Trophoblast cell (in vitro differentiated cells and primary cell): ENCODE measurements at regions not wholly inside any gene's neighbourhood (a gene's known extent, or its start where the extent isn't known, plus 50 kb on each side); places are given as distances from the start of the nearest gene placed in this dataset.
"Not testable (repeated sequence)": the region's sequence is repeated elsewhere in the genome, so short reads cannot be mapped to it uniquely, and the experiment has no call there.

Experiments used
- DNase-seq, 2 donors: peaks; one replicate each; pipeline ENCODE4 v3.0.0-alpha.2; 2016
- H2AFZ ChIP-seq: 2 replicates; pipeline ENCODE4 v1.6.1; 2013; ENCODE audit warnings: low read length, moderate library complexity, mild to moderate bottlenecking; ENCODE audit not compliant: insufficient read depth, poor library complexity
- H2AK5ac ChIP-seq: 2 replicates; pipeline ENCODE4 v1.6.1; 2013; ENCODE audit warnings: mild to moderate bottlenecking, low read length
- H2BK120ac ChIP-seq: 2 replicates; pipeline ENCODE4 v1.6.1; 2013; ENCODE audit warnings: low read length, mild to moderate bottlenecking, moderate library complexity; ENCODE audit not compliant: insufficient read depth, poor library complexity
- H2BK12ac ChIP-seq: 2 replicates; pipeline ENCODE4 v1.6.1; 2013; ENCODE audit warnings: mild to moderate bottlenecking, low read length, moderate library complexity
- H2BK5ac ChIP-seq: 2 replicates; pipeline ENCODE4 v1.6.1; 2013; ENCODE audit warnings: low read length, low read depth, moderate library complexity, mild to moderate bottlenecking; ENCODE audit not compliant: poor library complexity
- H3K14ac ChIP-seq: 2 replicates; pipeline ENCODE4 v1.6.1; 2013; ENCODE audit warnings: mild to moderate bottlenecking, low read length
- H3K18ac ChIP-seq: 2 replicates; pipeline ENCODE4 v1.6.1; 2013; ENCODE audit warnings: mild to moderate bottlenecking, low read length
- H3K23ac ChIP-seq: 2 replicates; pipeline ENCODE4 v1.6.1; 2013; ENCODE audit warnings: low read length
- H3K27ac ChIP-seq: 2 replicates; pipeline ENCODE4 v1.5.1; 2013; ENCODE audit warnings: low read depth, mild to moderate bottlenecking, inconsistent platforms, low read length, moderate library complexity
- H3K27me3 ChIP-seq: 2 replicates; pipeline ENCODE4 v1.6.1; 2013; ENCODE audit warnings: inconsistent platforms, mild to moderate bottlenecking, low read length, moderate library complexity; ENCODE audit not compliant: insufficient read depth
- H3K36me3 ChIP-seq, 2 experiments: 1 replicate in 1 of 2; 2 replicates in 1 of 2; pipeline ENCODE4 v1.6.1; 2013; ENCODE audit warnings: low read length in 2 of 2, mild to moderate bottlenecking in 2 of 2, moderate library complexity in 1 of 2; ENCODE audit not compliant: insufficient read depth in 2 of 2, control insufficient read depth in 1 of 2
- H3K4ac ChIP-seq: 2 replicates; pipeline ENCODE4 v1.6.1; 2013; ENCODE audit warnings: low read depth, mild to moderate bottlenecking, low read length, moderate library complexity
- H3K4me1 ChIP-seq, 2 experiments: 1 replicate in 1 of 2; 2 replicates in 1 of 2; pipeline ENCODE4 v1.6.1; 2013; ENCODE audit warnings: low read length in 2 of 2, mild to moderate bottlenecking in 2 of 2, moderate library complexity in 1 of 2; ENCODE audit not compliant: insufficient read depth in 2 of 2, control insufficient read depth in 1 of 2
- H3K4me2 ChIP-seq: 2 replicates; pipeline ENCODE4 v1.6.1; 2013; ENCODE audit warnings: inconsistent platforms, mild to moderate bottlenecking, low read length, moderate library complexity
- H3K4me3 ChIP-seq: 2 replicates; pipeline ENCODE4 v1.5.1; 2013; ENCODE audit warnings: mild to moderate bottlenecking, low read depth, low read length, inconsistent platforms
- H3K79me1 ChIP-seq: one replicate; pipeline ENCODE4 v1.6.1; 2013; ENCODE audit warnings: low read length
- H3K79me2 ChIP-seq: 2 replicates; pipeline ENCODE4 v1.6.1; 2013; ENCODE audit warnings: low read length, mild to moderate bottlenecking; ENCODE audit not compliant: control insufficient read depth, insufficient read depth, poor library complexity
- H3K9ac ChIP-seq: 2 replicates; pipeline ENCODE4 v1.6.1; 2013; ENCODE audit warnings: mild to moderate bottlenecking, low read length
- H3K9me3 ChIP-seq: 2 replicates; pipeline ENCODE4 v1.6.1; 2013; ENCODE audit warnings: low read depth, mild to moderate bottlenecking, control low read depth, inconsistent platforms, low read length; ENCODE audit not compliant: insufficient read depth
- H4K12ac ChIP-seq: 2 replicates; pipeline ENCODE4 v1.6.1; 2013; ENCODE audit warnings: low read depth, mild to moderate bottlenecking, low read length, moderate library complexity
- H4K8ac ChIP-seq: 2 replicates; pipeline ENCODE4 v1.6.1; 2013; ENCODE audit warnings: low read depth, mild to moderate bottlenecking, low read length, moderate library complexity
- H4K91ac ChIP-seq: one replicate; pipeline ENCODE4 v1.6.1; 2013; ENCODE audit warnings: low read depth, mild to moderate bottlenecking, low read length, moderate library complexity
- WGBS: extraction: QIAGEN DNeasy Blood & Tissue Kit; methylation state at CpG from one replicate; pipeline ENCODE4 v1.1.7; 2013; ENCODE audit warnings: missing lambda C conversion rate; ENCODE audit not compliant: insufficient read length, insufficient coverage; ENCODE audit errors: extremely low coverage; 5-methylcytosine and 5-hydroxymethylcytosine counted together

- WGBS, result no CpG with 5 or more reads among the region's 2 CpGs
- no peak overlapping the region for H3K14ac ChIP-seq
- no peak overlapping the region for H3K23ac ChIP-seq
- no peaks in the 10 kb centered on the region for H3K79me1 ChIP-seq
- H3K27me3 ChIP-seq, result no peaks in the 10 kb centered on the region
- no peak for DNase-seq
- no peak overlapping the region for H2BK12ac ChIP-seq
- H4K91ac ChIP-seq, result no peak overlapping the region
- no peak overlapping the region for H3K18ac ChIP-seq
- H3K79me2 ChIP-seq, result no peaks in the 10 kb centered on the region
- H3K36me3 ChIP-seq, result no peaks in the 10 kb centered on the region
- H3K4me2 ChIP-seq, result no peak overlapping the region
- H2AK5ac ChIP-seq, result no peak overlapping the region
- H3K4me1 ChIP-seq, result no peaks in the 10 kb centered on the region
- H3K9ac ChIP-seq, result no peak overlapping the region
- H2AFZ ChIP-seq, result no peak overlapping the region
- H3K9me3 ChIP-seq, result no peaks in the 10 kb centered on the region
- H2BK120ac ChIP-seq, result no peak overlapping the region
- H3K27ac ChIP-seq, result no peak overlapping the region
- no peak overlapping the region for H3K4me3 ChIP-seq
- H4K12ac ChIP-seq, result no peak overlapping the region
- no peak overlapping the region for H2BK5ac ChIP-seq
- H4K8ac ChIP-seq, result no peak overlapping the region
- no peak overlapping the region for H3K4ac ChIP-seq
Observed at GRCh38 chr6:78799682-78800081, 67.7 kb upstream of the IRAK1BP1 start.

DNA sequence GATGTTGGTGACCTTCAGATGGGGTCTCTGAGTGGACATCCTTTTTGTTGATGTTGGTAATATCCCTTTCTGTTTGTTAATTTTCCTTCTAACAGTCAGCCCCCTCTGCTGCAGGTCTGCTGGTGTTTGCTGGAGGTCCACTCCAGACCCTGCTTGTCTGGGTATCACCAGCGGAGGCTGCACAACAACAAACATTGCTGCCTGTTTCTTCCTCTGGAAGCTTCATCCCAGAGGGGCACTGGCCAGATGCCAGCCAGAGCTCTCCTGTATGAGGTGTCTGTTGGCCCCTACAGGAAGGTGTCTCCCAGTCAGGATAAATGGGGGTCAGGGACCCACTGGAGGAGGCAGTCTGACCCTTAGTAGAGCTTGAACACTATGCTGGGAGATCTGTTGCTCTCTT, 60.6 kb upstream of the IRAK1BP1 start:
- DNase-seq, H3K18ac ChIP-seq, H3K9me3 ChIP-seq, H3K36me3 ChIP-seq, H3K14ac ChIP-seq, H2BK120ac ChIP-seq, H2AK5ac ChIP-seq, H3K4me1 ChIP-seq, H4K91ac ChIP-seq, H3K79me2 ChIP-seq, H3K9ac ChIP-seq, H4K12ac ChIP-seq, H3K27ac ChIP-seq, H3K27me3 ChIP-seq, H4K8ac ChIP-seq, H3K4me3 ChIP-seq, H2BK5ac ChIP-seq, H3K79me1 ChIP-seq, H2BK12ac ChIP-seq, H2AFZ ChIP-seq, H3K4ac ChIP-seq, H3K23ac ChIP-seq, H3K4me2 ChIP-seq: not testable (repeated sequence)
- no CpG with 5 or more reads among the region's 1 CpG for WGBS

DNA sequence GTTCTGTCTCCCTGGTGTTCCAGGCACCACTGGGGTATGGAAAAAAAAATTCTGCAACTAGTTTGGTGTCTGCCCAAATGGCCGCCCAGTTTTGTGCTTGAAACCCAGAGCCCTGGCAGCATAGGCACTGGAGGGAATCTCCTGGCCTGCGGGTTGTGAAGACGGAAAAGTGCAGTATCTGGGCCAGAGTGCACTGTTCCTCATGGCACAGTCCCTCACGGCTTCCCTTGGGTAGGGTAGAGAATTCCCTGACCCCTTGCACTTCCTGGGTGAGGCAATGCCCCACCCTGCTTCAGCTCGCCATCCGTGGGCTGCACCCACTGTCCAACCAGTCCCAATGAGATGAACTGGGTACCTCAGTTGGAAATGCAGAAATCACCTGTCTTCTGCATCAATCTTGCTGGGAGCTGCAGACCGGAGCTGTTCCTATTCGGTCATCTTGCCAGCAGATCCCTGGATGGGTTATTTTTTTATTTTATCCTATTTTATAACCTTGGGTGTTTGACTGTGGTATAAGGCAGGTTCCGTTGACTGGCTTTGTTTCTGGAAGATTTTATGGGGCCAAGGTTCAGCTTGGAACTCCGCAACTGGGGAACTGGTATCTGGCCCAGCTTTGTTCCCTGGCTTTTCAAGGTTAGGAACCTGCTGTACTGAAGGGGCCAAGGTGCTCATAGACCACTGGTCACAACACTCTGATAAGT, 59.5 kb upstream of the IRAK1BP1 start:
- DNase-seq, H3K9me3 ChIP-seq, H2BK5ac ChIP-seq, H3K27ac ChIP-seq, H3K27me3 ChIP-seq, H2AK5ac ChIP-seq, H3K4me1 ChIP-seq, H3K23ac ChIP-seq, H3K18ac ChIP-seq, H3K4ac ChIP-seq, H3K79me1 ChIP-seq, H3K79me2 ChIP-seq, H3K14ac ChIP-seq, H4K8ac ChIP-seq, H2BK120ac ChIP-seq, H3K4me3 ChIP-seq, H2BK12ac ChIP-seq, H3K36me3 ChIP-seq, H3K4me2 ChIP-seq, H4K12ac ChIP-seq, H3K9ac ChIP-seq, H2AFZ ChIP-seq, H4K91ac ChIP-seq: not testable (repeated sequence)
- no CpG with 5 or more reads among the region's 10 CpGs for WGBS

DNA sequence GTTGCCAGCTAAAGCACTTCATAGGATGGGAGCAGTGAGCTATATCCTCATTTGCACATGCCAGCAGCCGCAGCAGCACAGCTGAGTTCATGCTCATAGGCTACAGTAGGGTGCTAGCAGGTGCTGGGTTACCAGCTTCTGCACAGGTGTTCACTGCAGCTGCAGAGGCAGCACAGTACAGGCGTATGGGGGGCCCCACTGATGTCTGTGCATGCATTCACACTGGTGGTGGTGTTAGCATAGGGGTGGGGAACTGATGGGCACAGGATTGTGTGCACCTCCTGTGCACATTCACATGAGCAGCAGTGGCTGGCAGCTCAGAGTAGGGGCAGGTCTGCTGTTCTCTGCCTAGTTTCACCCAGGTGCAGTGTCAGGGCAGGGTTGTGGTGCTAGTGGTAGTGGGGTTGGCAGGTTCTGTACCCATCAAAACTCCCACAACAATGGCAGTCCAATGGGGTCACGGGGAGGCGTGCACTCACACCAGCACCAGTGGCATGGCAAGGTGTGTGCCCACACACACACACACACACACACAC, 58.9 kb upstream of the IRAK1BP1 start:
- no peak overlapping the region for H2BK120ac ChIP-seq
- no CpG with 5 or more reads among the region's 4 CpGs for WGBS
- no peaks in the 10 kb centered on the region for H3K27me3 ChIP-seq
- no peak overlapping the region for H4K8ac ChIP-seq
- no peaks in the 10 kb centered on the region for H3K79me2 ChIP-seq
- H3K4ac ChIP-seq, result no peak overlapping the region
- no peak for DNase-seq
- no peak overlapping the region for H2AK5ac ChIP-seq
- H4K12ac ChIP-seq, result no peak overlapping the region
- no peak overlapping the region for H3K27ac ChIP-seq
- peaks cover 2% of the 10 kb centered on the region for H3K9me3 ChIP-seq
- H4K91ac ChIP-seq, result no peak overlapping the region
- no peaks in the 10 kb centered on the region for H3K4me1 ChIP-seq
- H3K9ac ChIP-seq, result no peak overlapping the region
- H3K79me1 ChIP-seq, result no peaks in the 10 kb centered on the region
- no peak overlapping the region for H2BK5ac ChIP-seq
- no peak overlapping the region for H2AFZ ChIP-seq
- H3K23ac ChIP-seq, result no peak overlapping the region
- no peak overlapping the region for H3K4me2 ChIP-seq
- no peak overlapping the region for H3K4me3 ChIP-seq
- no peak overlapping the region for H2BK12ac ChIP-seq
- no peaks in the 10 kb centered on the region for H3K36me3 ChIP-seq
- no peak overlapping the region for H3K14ac ChIP-seq
- H3K18ac ChIP-seq, result no peak overlapping the region
